H54 (cell line): ENCODE measurements at regions not wholly inside any gene's neighbourhood (a gene's known extent, or its start where the extent isn't known, plus 50 kb on each side); places are given as distances from the start of the nearest gene placed in this dataset.

ENCODE experiments used
- DNase-seq: peaks from one replicate; pipeline ENCODE4 v3.0.0; 2011; ENCODE audit warnings: low spot score, mixed read lengths; ENCODE audit not compliant: insufficient read length
- FAIRE-seq: peaks from 3 replicates; lab custom pipeline; 2011; peaks lifted over from hg19 to GRCh38; lab: Jason Lieb, UNC
- POLR2A ChIP-seq: IDR thresholded peaks from 2 replicates; pipeline ENCODE4 v1.6.1; 2011; ENCODE audit warnings: low read depth, mild to moderate bottlenecking, low read length

DNA sequence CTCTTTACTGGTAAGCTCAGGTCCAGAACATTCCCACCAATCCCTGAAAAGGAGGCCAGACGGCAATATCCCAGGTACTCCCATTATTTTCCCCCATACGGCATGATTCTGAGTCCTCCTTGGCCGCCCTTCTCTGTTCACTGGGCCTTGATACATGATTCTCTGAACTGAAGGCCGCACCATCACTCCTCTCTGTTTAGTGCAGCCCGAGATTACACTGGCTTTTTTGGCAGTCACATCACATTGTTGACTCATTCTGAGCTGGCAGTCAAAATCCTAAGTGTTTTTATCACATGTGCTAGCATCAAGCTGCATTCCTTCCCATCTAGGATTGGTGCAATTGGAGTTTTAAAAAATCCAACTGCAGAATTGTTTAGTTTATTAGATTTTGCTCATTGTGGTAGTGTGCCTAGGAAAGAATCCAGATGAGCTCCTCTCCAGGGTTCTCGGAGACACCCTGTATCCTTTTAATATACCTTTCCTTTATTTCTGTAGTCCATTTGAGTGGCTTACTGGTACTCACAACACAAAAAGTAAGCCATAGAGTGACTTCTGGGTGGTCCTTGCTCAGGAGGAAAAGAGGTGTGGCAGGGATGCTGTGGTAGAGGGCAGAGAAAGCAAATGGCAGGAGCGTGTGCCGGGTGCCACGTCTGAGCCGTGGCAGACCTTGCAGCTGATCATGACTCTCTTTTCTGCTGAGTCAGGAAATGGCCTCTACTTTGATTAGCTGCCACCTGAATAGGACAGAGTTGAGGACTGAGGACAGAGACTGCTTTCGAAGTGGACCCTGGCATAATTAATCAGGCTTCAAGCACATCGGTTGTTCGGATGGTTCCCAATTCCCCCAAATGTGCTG is 121.1 kb upstream of the IL12B start:
- DNase-seq (peak; percentile 71), FAIRE-seq (peak; percentile 78)
- TF ChIP-seq POLR2A, result no peak

DNA sequence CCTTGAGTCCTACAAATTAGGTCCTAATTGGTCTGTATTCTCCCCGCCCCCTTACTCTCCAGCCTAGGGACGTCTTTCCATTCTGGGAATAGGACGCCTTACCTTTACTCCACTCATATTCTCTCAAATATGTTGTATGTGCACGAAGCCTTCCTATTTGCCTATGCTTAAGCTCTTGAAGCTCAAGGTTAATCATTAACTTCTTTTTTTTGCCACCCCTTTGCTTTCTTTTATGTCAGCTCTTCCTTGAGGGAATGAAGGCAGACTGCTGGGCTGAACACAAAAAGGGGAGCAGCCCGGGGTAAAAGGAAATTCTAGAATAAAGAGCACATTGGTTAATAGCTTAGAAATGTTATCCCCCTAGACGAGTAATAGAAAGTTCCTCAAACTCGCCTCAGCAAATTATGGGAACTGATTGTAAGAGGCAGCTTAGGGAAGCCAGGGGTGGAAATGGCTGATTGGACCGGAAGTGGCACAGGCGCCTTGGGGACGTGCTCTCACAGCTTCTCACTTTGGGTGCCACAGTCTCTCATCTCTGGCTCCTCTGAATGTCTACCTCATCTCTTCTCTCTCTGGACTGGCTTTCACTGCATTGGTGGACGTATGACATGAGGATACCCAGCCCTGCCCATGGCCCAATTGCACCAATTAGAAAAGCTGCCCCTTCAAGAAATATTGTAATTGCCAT is 122.3 kb upstream of the IL12B start:
- no peak for TF ChIP-seq POLR2A
- FAIRE-seq, result no peak

DNA sequence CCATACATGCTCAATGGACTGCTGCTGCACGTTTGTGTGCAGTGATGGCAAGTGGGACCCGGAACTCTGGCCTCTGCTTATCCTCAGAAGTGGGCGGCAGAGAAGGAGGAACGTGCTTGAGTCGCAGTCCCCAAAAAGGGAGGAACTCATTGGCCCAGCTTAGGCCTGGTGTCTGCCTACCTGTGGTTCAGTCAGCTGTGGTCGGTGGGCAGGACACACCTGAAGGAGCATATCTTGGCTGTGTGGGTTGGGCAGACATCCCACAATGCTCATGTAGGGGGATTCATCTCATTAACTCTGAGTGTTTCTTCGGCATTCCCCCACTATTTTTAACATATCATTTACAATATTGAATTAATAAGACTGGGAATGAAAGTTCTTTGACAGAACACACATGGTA is 122.9 kb upstream of the IL12B start:
- no peak for DNase-seq
- no peak for FAIRE-seq
- no peak for TF ChIP-seq POLR2A

More for the DNA sequence above, 122.3 kb upstream of the IL12B start:
- DNase-seq, result no peak

DNA sequence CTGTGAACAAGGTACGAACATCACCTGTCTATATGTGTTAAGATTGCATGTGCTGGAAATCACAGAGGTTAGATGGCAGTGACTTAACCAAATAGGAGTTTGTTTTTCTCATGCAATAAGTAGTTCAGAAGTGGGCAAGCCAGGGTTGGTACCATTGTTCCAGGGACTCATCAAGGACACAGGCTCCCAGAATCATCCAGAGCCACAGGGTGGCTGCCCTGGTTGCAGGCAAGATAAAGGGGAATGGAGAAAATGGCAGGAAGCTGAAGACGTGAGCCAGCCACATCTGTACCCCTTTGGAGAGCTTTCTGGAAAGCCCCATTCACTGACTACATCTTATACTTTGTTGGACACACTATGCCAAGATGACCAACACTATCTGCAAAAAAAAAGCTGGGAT is 126.0 kb upstream of the IL12B start:
- no peak for TF ChIP-seq POLR2A
- no peak for FAIRE-seq
- no peak for DNase-seq

DNA sequence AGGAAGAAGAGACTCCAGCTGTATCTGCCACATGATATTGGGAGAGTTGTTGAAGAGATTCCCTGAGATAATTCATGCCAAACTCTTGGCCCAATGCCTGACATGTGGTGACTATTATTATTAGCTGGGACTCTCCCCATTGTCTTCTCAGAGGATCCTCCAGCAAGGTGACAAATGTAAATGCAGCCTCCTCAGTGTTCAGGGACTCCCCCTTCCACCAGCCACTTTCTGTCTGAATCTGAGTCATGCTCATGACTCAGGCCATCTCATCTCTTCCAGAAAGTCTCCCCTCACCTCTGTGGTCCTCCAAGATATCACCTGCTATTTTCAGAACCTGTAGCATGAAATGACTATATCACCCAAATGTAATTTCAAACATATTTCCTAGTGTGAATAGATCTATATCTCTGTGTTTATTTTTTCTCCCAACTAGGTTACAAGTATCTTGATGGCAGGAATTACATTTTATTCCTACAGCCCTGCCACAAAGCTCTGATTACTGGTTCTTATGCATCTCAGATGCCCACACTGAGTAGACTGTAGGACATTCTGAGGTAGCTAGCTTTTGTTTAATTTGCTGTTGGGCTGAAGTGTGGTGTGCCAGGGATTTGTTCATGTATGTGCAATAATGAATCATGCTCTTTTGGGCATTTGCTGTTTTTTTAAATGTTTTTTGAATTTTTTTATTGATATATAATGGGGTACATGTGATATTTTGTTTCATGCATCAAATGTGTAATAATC is 126.6 kb upstream of the IL12B start:
- DNase-seq (no peak), FAIRE-seq (peak; percentile 52)
- TF ChIP-seq POLR2A, result no peak

DNA sequence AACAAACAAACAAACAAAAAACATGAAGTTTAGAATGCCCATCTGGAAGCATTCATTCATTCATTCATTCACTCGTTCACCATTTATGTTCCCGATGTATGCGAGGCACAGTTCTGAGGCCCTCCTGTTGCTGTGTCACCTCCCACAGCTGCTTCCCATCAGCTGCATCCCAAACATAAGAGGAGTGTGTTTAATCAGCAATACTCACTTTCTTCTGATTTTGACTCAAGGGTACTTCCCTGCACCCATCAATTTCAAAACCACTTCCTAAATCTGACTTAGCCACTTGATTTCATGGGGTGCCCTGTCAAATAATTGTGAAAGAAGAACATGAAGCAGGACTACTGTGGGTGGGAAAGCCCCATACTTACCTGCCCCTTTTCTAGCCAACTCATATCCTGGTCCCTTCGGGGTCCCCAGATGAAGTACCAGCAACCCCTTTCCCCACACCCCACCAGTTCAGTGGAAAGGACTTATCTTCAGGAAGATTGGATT is 128.0 kb upstream of the IL12B start:
- TF ChIP-seq POLR2A, result no peak
- FAIRE-seq (no peak), DNase-seq (no peak)

DNA sequence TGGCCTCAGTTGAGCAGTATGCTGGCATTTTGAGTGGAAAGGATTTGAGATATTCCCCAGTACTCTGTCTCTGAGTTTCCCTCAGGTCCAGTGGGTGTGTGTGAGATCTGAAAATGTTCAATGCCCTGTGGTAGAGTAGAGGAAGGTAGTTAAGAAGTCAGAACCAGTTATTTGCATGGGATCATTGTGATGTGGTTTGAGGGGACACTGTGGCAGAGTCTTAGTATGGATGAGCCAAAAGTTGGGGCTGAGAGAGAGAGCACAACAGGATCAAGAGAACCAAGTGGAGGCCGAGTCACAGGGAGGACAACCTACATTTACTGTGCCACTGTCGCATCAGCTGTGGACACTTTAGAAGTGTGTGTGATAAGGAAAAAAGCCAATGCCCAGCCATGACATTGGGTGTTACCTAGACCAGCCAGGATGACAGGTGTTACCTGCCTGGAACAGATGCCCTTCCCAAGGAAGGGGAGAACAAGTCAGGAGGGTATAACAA is 128.9 kb upstream of the IL12B start:
- DNase-seq (no peak), FAIRE-seq (no peak)
- TF ChIP-seq POLR2A, result no peak

DNA sequence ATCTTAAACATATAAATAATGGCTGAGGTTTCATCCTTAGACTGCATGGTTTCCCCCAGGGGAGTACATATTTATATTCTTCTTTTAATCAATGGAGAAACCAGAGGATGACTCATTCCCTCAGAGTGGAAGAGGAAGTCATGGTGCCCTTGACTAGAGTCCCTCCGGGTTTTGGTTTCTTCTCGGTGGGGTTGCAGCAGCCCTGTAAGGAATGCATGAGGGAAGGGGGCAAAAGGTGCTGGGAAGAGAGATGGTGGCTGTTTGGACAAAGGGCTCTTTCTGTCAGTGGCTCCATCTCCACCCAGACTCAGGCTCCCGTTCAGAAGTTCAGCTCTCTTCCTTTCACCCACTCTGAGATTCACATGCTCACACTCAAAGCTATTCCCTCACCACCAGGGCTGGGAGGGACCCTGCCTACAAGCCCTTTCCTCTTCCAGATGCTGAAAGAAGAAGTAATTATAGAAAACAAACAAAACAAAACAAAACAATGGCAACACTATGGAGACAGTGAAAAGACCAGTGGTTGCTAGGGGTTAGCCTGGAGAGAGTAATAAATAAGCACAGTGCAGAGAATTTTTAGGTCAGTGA is 129.8 kb upstream of the IL12B start:
- DNase-seq (no peak), FAIRE-seq (no peak)
- TF ChIP-seq POLR2A, result no peak

DNA sequence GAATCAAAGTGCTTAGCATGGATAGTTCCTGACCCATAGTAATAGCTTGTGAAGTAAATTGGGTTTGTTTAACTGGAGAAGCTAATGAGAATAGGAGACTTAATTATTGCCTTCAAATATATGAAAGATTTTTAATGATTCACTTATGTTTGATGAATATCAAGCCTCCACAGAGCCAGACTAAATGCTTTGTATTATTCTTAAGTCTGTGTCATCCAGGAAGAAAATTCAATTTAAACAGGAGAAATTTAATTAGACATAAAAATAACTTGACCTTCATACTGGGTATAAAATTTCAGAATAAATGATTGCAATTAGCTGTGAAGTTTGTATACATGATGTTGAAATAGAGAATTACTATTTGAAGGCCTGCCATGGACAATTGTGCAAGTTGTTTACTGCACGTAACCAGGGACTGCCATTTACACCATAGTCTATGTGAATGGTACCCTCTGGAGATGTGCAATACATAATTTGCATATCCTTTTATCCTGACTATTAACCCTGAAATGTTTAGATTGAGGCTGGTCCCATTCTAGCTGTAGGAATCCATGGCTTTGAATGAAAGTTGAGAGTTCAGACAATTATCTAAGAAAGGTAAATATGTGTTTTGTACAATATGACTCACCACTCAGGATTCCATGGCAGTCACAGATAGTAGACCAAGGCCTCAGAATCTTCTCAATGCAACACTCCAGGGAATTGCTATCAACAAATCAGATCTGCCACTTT is 133.5 kb upstream of the IL12B start:
- DNase-seq (no peak), FAIRE-seq (no peak)
- no peak for TF ChIP-seq POLR2A

DNA sequence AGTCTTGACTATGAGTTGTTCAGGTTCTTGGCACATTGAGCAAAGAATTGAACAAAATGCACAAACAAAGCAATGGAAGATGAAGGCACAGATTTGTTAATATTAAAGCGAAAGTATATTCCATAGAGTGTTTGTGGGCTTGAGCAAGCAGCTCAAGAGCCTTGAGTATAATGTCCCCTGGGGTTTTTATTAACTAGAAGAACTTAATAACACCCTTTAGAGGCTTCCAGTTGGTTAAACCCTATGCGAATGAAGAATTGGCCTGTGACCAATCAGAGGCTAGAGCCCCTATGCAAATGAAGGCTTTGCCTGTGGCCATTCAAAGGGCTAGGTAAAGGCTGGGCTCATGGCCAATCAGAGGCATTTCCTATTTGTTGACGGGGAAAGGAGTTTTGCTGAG is 135.3 kb upstream of the IL12B start:
- no peak for TF ChIP-seq POLR2A
- FAIRE-seq (no peak), DNase-seq (no peak)

DNA sequence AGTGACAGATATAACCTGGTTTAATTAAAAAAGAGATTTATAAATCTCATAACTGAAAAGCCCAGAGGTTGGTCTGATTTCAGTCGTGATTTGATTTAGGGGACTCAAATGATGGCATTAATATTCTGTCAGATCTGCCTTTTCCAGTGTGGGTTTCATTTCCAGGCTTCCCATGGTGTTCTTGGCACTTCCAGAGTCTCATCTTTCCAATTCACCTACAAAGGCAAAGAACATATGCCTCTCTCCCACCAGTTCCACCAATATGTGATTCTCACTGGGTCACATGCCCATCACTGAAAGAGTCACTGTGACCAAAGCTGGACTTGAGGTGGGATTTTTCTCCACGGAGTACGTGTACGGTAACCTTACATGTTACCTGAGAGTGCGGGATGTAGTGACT is 137.4 kb upstream of the IL12B start:
- FAIRE-seq (no peak), DNase-seq (no peak)
- TF ChIP-seq POLR2A, result no peak

DNA sequence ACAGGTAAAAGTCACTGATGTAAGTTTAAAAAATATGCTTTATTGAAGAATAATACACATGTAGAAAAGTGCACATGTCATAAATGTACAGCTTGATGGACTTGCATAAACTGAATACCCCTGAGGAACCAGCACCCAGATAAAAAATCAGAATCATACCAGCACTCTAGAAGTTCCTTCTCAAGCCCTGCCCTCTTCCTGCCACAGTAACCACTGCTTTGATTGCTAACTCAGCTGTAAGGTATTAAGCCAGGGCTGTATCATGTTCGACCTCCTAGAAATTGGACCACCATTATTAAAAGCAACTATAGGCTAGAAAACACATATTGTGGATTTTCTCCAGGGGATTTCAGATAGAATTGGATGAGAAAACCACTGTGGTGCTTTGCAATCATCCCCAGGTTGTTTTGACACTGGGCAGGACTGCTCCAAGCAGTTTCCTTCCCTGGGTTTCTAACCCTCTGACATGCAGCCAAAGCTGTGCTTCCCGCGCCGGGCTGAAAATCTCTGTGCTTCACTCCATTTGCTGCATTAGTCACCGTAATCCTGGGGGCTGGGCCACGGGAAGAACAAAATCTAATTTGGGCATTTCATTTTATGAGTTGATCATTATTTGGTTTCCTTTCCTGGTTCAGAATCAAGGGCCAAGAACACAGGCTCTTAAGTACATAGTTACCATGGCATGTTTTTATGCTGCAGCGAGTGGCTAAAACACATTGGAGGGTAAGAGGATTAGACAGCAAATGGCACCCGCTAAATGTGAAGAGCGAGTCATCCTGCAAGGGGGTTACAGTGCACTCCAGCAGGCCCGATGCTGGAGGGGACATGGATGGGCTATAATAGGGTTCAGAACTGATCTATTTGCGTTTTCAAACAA is 139.4 kb upstream of the IL12B start:
- DNase-seq (no peak), FAIRE-seq (no peak)
- TF ChIP-seq POLR2A, result no peak

DNA sequence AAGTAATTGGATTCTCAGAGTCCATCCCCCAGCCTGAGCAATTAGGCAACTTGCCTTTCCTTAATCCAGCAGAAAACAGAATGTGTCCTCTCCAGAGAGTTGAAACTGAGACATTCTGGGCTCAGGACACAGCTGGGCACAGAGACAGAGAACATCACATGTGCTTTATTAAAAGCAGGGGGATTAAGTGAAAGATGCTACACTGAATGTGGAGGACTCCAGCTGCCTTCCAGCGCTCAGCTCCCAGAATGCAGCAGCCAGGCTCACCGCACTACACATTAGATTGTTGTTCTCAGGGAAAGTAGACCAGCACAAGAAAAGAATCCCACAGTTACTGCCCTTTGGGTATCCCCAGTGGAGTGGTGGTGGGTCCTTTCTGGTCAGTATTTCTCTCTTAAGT is 141.6 kb upstream of the IL12B start:
- no peak for TF ChIP-seq POLR2A
- no peak for FAIRE-seq

More for the DNA sequence above, 141.6 kb upstream of the IL12B start:
- DNase-seq, result no peak
